Gastroesophageal sphincter (tissue), 3 donors: ENCODE measurements at regions not wholly inside any gene's neighbourhood (a gene's known extent, or its start where the extent isn't known, plus 50 kb on each side); places are given as distances from the start of the nearest gene placed in this dataset.

Source experiments
- CTCF ChIP-seq, 4 experiments: fragments of 200-600 bp in 2 of 4; fragments of 450-650 bp in 2 of 4; sonication (generic) in 1 of 4; IDR thresholded peaks; one replicate each; pipeline ENCODE4 v1.5.1; 2017 to 2019; ENCODE audit warnings: antibody characterized with exemption in 4 of 4, mild to moderate bottlenecking in 2 of 4, moderate library complexity in 2 of 4
- EP300 ChIP-seq: sonication (generic); formaldehyde crosslinking; IDR thresholded peaks from one replicate; pipeline ENCODE4 v1.6.1; 2017; ENCODE audit warnings: antibody characterized with exemption, mild to moderate bottlenecking
- POLR2AphosphoS5 ChIP-seq: sonication (generic); formaldehyde crosslinking; IDR thresholded peaks from one replicate; pipeline ENCODE4 v1.6.1; 2017; ENCODE audit warnings: antibody characterized with exemption

- no peak for TF ChIP-seq CTCF (IDR thresholded peaks at IDR 0.05)
- no peak for TF ChIP-seq POLR2AphosphoS5
- no peak for TF ChIP-seq EP300
Observed at GRCh38 chr2:118325321-118325955, 237.2 kb downstream of the INSIG2 start.
